GM23338 (cell line): ENCODE measurements at regions not wholly inside any gene's neighbourhood (a gene's known extent, or its start where the extent isn't known, plus 50 kb on each side); places are given as distances from the start of the nearest gene placed in this dataset.

Experiments used
- ATAC-seq: fragments of 200-7000 bp; cut with Tn5 transposase; 3 replicates; pipeline ENCODE4 v1.9.1; 2020
- DNase-seq: peaks from one replicate; pipeline ENCODE4 v3.0.0-alpha.2; 2015; ENCODE audit warnings: low spot score
- H2AFZ ChIP-seq: fragments of 200-600 bp; sonication (generic); 2 replicates; pipeline ENCODE4 v1.8.0; 2016; ENCODE audit warnings: antibody characterized with exemption, mild to moderate bottlenecking, moderate library complexity
- H3F3A ChIP-seq: fragments of 200-600 bp; sonication (generic); replicated peaks from 2 replicates; pipeline ENCODE4 v1.8.0; 2017; ENCODE audit warnings: antibody characterized with exemption, mixed run types, low read depth
- H3K27ac ChIP-seq: fragments of 200-600 bp; sonication (generic); 2 replicates; pipeline ENCODE4 v1.6.1; 2016; ENCODE audit warnings: low read depth
- H3K27me3 ChIP-seq: fragments of 200-600 bp; sonication (generic); 2 replicates; pipeline ENCODE4 v1.8.0; 2016; ENCODE audit warnings: mild to moderate bottlenecking, mixed run types, moderate library complexity; ENCODE audit not compliant: insufficient read depth
- H3K36me3 ChIP-seq: fragments of 200-600 bp; sonication (generic); 2 replicates; pipeline ENCODE4 v1.8.0; 2016; ENCODE audit warnings: mild to moderate bottlenecking; ENCODE audit not compliant: insufficient read depth
- H3K4me1 ChIP-seq: fragments of 200-600 bp; sonication (generic); 2 replicates; pipeline ENCODE4 v1.8.0; 2016; ENCODE audit warnings: mild to moderate bottlenecking, moderate library complexity; ENCODE audit not compliant: insufficient read depth
- H3K4me2 ChIP-seq: fragments of 200-600 bp; sonication (generic); 2 replicates; pipeline ENCODE4 v1.7.1; 2017; ENCODE audit warnings: mixed run types
- H3K4me3 ChIP-seq: fragments of 200-600 bp; sonication (generic); 2 replicates; pipeline ENCODE4 v1.6.1; 2016; ENCODE audit warnings: mixed run types
- H3K79me2 ChIP-seq: fragments of 200-600 bp; sonication (generic); replicated peaks from 2 replicates; pipeline ENCODE4 v1.8.0; 2017; ENCODE audit warnings: mild to moderate bottlenecking; ENCODE audit not compliant: insufficient read depth
- H3K9me2 ChIP-seq: fragments of 200-600 bp; sonication (generic); 2 replicates; pipeline ENCODE4 v1.8.0; 2017; ENCODE audit not compliant: insufficient read depth
- H4K20me1 ChIP-seq: fragments of 200-600 bp; sonication (generic); replicated peaks from 2 replicates; pipeline ENCODE4 v1.8.0; 2017; ENCODE audit warnings: mild to moderate bottlenecking; ENCODE audit not compliant: insufficient read depth
- H3K27ac Mint-ChIP-seq: 2 replicates; pipeline ENCODE4 v1.8.0; 2020; ENCODE audit warnings: inconsistent platforms, mild to moderate bottlenecking, moderate library complexity, mixed read lengths
- H3K27me3 Mint-ChIP-seq: 3 replicates; pipeline ENCODE4 v1.8.0; 2022; ENCODE audit warnings: low read depth, mild to moderate bottlenecking, moderate library complexity, mixed read lengths, inconsistent platforms; ENCODE audit not compliant: insufficient read depth, poor library complexity
- H3K36me3 Mint-ChIP-seq: 3 replicates; pipeline ENCODE4 v1.8.0; 2021; ENCODE audit warnings: low read depth, mild to moderate bottlenecking, inconsistent platforms, moderate library complexity, mixed read lengths
- H3K4me1 Mint-ChIP-seq: 3 replicates; pipeline ENCODE4 v1.8.0; 2020; ENCODE audit warnings: mild to moderate bottlenecking, inconsistent platforms, mixed read lengths
- H3K4me3 Mint-ChIP-seq: 3 replicates; pipeline ENCODE4 v1.8.0; 2021; ENCODE audit warnings: moderate library complexity, mild to moderate bottlenecking, inconsistent platforms, mixed read lengths
- H3K9me3 Mint-ChIP-seq: 3 replicates; pipeline ENCODE4 v1.8.0; 2020; ENCODE audit warnings: moderate library complexity, mild to moderate bottlenecking, inconsistent platforms, mixed read lengths
- CREB1 ChIP-seq: fragments of 250-450 bp; sonication (Bioruptor Pico); IDR thresholded peaks from 2 replicates; pipeline ENCODE4 v1.5.0; 2020; ENCODE audit warnings: low read depth, mild to moderate bottlenecking, moderate library complexity
- CTCF ChIP-seq, 2 experiments: fragments of 200-600 bp in 1 of 2; sonication (generic) in 1 of 2; conservative IDR thresholded peaks; 2 replicates each; pipeline versions ENCODE4 v1.5.1 to v1.6.1; 2016 to 2017; ENCODE audit warnings: antibody characterized with exemption in 2 of 2, low read depth in 2 of 2, mild to moderate bottlenecking in 2 of 2, moderate library complexity in 1 of 2
- ETS1 ChIP-seq: IDR thresholded peaks from 2 replicates; pipeline ENCODE4 v1.6.1; 2016; ENCODE audit warnings: antibody characterized with exemption
- EZH2 ChIP-seq: fragments of 200-600 bp; sonication (generic); IDR thresholded peaks from one replicate; pipeline ENCODE4 v1.8.0; 2017; ENCODE audit warnings: antibody characterized with exemption, mild to moderate bottlenecking, low read depth; ENCODE audit not compliant: unreplicated experiment
- EZH2phosphoT487 ChIP-seq: fragments of 200-600 bp; sonication (generic); IDR thresholded peaks from one replicate; pipeline ENCODE4 v1.8.1; 2018; ENCODE audit warnings: antibody characterized with exemption; ENCODE audit not compliant: unreplicated experiment
- JUNB ChIP-seq: IDR thresholded peaks from one replicate; pipeline ENCODE4 v1.6.1; 2016; ENCODE audit warnings: antibody characterized with exemption; ENCODE audit not compliant: unreplicated experiment
- NANOG ChIP-seq: IDR thresholded peaks from 2 replicates; pipeline ENCODE4 v1.6.1; 2016; ENCODE audit warnings: antibody characterized with exemption, borderline replicate concordance
- POLR2AphosphoS5 ChIP-seq: IDR thresholded peaks from 2 replicates; pipeline ENCODE4 v1.6.1; 2016; ENCODE audit warnings: antibody characterized with exemption, low read depth
- REST ChIP-seq: IDR thresholded peaks from one replicate; pipeline ENCODE4 v1.6.1; 2018; ENCODE audit warnings: antibody characterized with exemption; ENCODE audit not compliant: unreplicated experiment
- STAT1 ChIP-seq: IDR thresholded peaks from one replicate; pipeline ENCODE4 v1.6.1; 2016; ENCODE audit warnings: antibody characterized with exemption; ENCODE audit not compliant: unreplicated experiment
- ZNF114 ChIP-seq: fragments of 250-450 bp; sonication (Bioruptor Pico); IDR thresholded peaks from 2 replicates; pipeline ENCODE4 v1.5.0; 2020; ENCODE audit warnings: mild to moderate bottlenecking, moderate library complexity
- ZNF331 ChIP-seq: fragments of 250-450 bp; sonication (Bioruptor Pico); IDR thresholded peaks from 2 replicates; pipeline ENCODE4 v1.5.0; 2020; ENCODE audit warnings: low read depth, mild to moderate bottlenecking, moderate library complexity
- ZNF462 ChIP-seq: fragments of 250-450 bp; sonication (Bioruptor Pico); IDR thresholded peaks from 2 replicates; pipeline ENCODE4 v1.5.0; 2020; ENCODE audit warnings: mild to moderate bottlenecking, moderate library complexity

GRCh38 chr5:23400951-23401350 lies 106.5 kb upstream of the PRDM9 start:
- H3K4me1 ChIP-seq = no peaks in the 10 kb centered on the region
- no peaks in the 10 kb centered on the region for H3K4me1 Mint-ChIP-seq
- DNase-seq (no peak), ATAC-seq (no peak)
- H3F3A ChIP-seq = no peaks in the 10 kb centered on the region
- no peak overlapping the region for H2AFZ ChIP-seq
- no peak overlapping the region for H3K4me2 ChIP-seq
- H4K20me1 ChIP-seq = no peaks in the 10 kb centered on the region
- H3K9me2 ChIP-seq = 0 out of 2 replicates have a peak, but pooled peaks cover 8% of the 10 kb centered on the region
- H3K4me3 ChIP-seq = no peak overlapping the region
- no peak overlapping the region for H3K27ac ChIP-seq
- H3K9me3 Mint-ChIP-seq = no peaks in the 10 kb centered on the region; the same call in 2 of the 3 replicates
- H3K27ac Mint-ChIP-seq = no peak overlapping the region
- no peak overlapping the region for H3K4me3 Mint-ChIP-seq
- H3K27me3 Mint-ChIP-seq = no peaks in the 10 kb centered on the region
- no peaks in the 10 kb centered on the region for H3K79me2 ChIP-seq
- H3K36me3 Mint-ChIP-seq = peaks cover 8% of the 10 kb centered on the region; the same call in 1 of the 3 replicates
- H3K36me3 ChIP-seq = no peaks in the 10 kb centered on the region
- no peak for TF ChIP-seq REST
- TF ChIP-seq ZNF114 = no peak
- no peak for TF ChIP-seq CREB1 (CRISPR knock-in tag)
- no peak for TF ChIP-seq NANOG
- no peak for TF ChIP-seq JUNB
- TF ChIP-seq POLR2AphosphoS5 = no peak
- TF ChIP-seq EZH2phosphoT487 = no peak
- no peak for TF ChIP-seq ETS1
- no peak for TF ChIP-seq CTCF (conservative IDR thresholded peaks at IDR 0.05; ENCODE audit: low read depth in 2 of 2)
- TF ChIP-seq STAT1 = no peak
- TF ChIP-seq ZNF462 (CRISPR knock-in tag) = no peak
- no peak for TF ChIP-seq ZNF331 (CRISPR knock-in tag)
- TF ChIP-seq EZH2 = no peak
- H3K27me3 ChIP-seq = no peaks in the 10 kb centered on the region
